ENCODE measurements at regions not wholly inside any gene's neighbourhood (a gene's known extent, or its start where the extent isn't known, plus 50 kb on each side); places are given as distances from the start of the nearest gene placed in this dataset.

GRCh38 chr2:239903803-239904202, 121.3 kb downstream of the NDUFA10 start:
- TF ChIP-seq GATA2 (IDR thresholded peaks at IDR 0.05; ENCODE audit: low read depth, low read length) (no peak), GATA3 (IDR thresholded peaks at IDR 0.05; ENCODE audit: low read depth, low read length) (no peak)

Measured in SH-SY5Y (cell line).